Lower lobe of right lung (tissue), 2 donors: ENCODE measurements at regions not wholly inside any gene's neighbourhood (a gene's known extent, or its start where the extent isn't known, plus 50 kb on each side); places are given as distances from the start of the nearest gene placed in this dataset.

Experiments
- ATAC-seq, 2 donors: fragments of 200-7000 bp; cut with Tn5 transposase; one replicate each; pipeline ENCODE4 v1.9.1; 2020 to 2022; ENCODE audit warnings: mild to moderate bottlenecking in 2 of 2, moderate library complexity in 2 of 2
- DNase-seq: peaks from one replicate; pipeline ENCODE4 v3.0.0-alpha.2; 2020
- H3K27ac ChIP-seq: fragments of 200-600 bp; one replicate; pipeline ENCODE4 v1.8.0; 2022
- H3K27me3 ChIP-seq: fragments of 200-600 bp; one replicate; pipeline ENCODE4 v1.8.0; 2022; ENCODE audit warnings: low read depth
- H3K36me3 ChIP-seq: fragments of 200-600 bp; one replicate; pipeline ENCODE4 v1.8.0; 2022; ENCODE audit warnings: mild to moderate bottlenecking
- H3K4me1 ChIP-seq: fragments of 200-600 bp; one replicate; pipeline ENCODE4 v1.8.0; 2022
- H3K4me3 ChIP-seq: fragments of 200-600 bp; one replicate; pipeline ENCODE4 v1.8.0; 2022; ENCODE audit warnings: mild to moderate bottlenecking
- H3K9me3 ChIP-seq: fragments of 200-600 bp; one replicate; pipeline ENCODE4 v1.8.0; 2022
- CTCF ChIP-seq: fragments of 200-600 bp; IDR thresholded peaks from one replicate; pipeline ENCODE4 v1.8.0; 2022; ENCODE audit warnings: antibody characterized with exemption, mild to moderate bottlenecking
- intact Hi-C: fragments of 100-400 bp; cut with DNase I; formaldehyde crosslinking; loops from one replicate; pipeline ENCODE4 v1.11.0; 2022
- donor health status: DM: no; HTN: yes; CAD: no; lungs with severe emphysema.

- H3K4me3 ChIP-seq: no peak overlapping the region
- no peak for TF ChIP-seq CTCF
- intact Hi-C loops: no loop called here
Observed at GRCh38 chr4:71126719-71127118, 133.3 kb downstream of the DCK start.

DNA sequence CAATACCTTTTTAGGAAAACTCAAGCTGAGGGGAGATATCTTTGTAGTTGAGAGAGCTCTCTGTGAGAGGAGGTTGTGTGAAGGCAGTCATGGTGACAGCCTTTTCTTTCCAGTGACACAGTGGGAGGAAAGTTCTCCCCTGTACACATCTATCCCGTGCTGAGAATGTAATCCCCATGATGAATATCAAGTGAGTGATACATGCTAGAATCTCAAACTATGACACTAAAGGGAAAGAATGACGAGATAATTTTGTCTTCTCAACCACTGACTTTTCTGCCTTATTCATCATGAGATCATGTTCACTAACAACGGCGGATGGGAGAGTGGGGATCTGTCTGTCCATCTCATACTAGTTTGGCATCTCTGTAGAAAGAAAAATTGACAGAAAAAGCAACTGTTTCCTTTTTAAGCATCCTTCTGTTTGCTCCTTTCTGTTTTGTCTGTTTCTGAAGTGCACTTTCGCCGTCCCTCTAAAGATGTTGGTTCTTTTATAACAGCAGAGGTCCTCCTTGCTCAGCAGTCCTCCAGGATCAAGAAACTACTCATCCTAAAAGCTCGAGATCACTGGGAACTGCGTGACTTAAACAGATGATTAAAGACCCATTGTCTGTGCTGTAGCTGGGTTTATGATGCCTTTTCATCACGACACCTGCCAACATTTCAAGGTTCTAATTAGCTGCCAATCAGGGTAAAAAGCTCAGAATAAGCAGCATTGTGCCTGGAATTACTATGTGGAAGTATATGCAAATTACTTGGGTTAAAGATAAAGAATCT lies 137.6 kb downstream of the DCK start:
- Histone ChIP-seq H3K27me3 (no peaks in the 10 kb centered on the region), H3K27ac (no peak overlapping the region), H3K9me3 (no peaks in the 10 kb centered on the region), H3K4me3 (no peak overlapping the region), H3K36me3 (no peaks in the 10 kb centered on the region), H3K4me1 (no peaks in the 10 kb centered on the region)
- intact Hi-C loops: no loop called here
- ATAC-seq: no peak
- TF ChIP-seq CTCF: no peak
- no peak for DNase-seq

More at GRCh38 chr4:71126719-71127118, 133.3 kb downstream of the DCK start:
- Histone ChIP-seq H3K4me1 (no peaks in the 10 kb centered on the region), H3K36me3 (no peaks in the 10 kb centered on the region), H3K27ac (no peak overlapping the region), H3K9me3 (no peaks in the 10 kb centered on the region), H3K27me3 (no peaks in the 10 kb centered on the region)
- ATAC-seq: no peak
- no peak for DNase-seq

- intact Hi-C loops: no loop called here
- no peak for TF ChIP-seq CTCF
Observed at GRCh38 chr4:71132486-71132885, 139.0 kb downstream of the DCK start.

GRCh38 chr4:71133491-71133890 lies 140.0 kb downstream of the DCK start:
- intact Hi-C loops: no loop called here
- Histone ChIP-seq H3K27ac (no peak overlapping the region), H3K27me3 (no peaks in the 10 kb centered on the region), H3K4me1 (no peaks in the 10 kb centered on the region), H3K9me3 (no peaks in the 10 kb centered on the region), H3K36me3 (no peaks in the 10 kb centered on the region), H3K4me3 (no peak overlapping the region)
- DNase-seq (no peak), ATAC-seq (no peak)
- TF ChIP-seq CTCF: no peak

More at GRCh38 chr4:71132486-71132885, 139.0 kb downstream of the DCK start:
- H3K36me3 ChIP-seq: no peaks in the 10 kb centered on the region
- H3K27me3 ChIP-seq: no peaks in the 10 kb centered on the region
- H3K4me1 ChIP-seq: no peaks in the 10 kb centered on the region
- H3K9me3 ChIP-seq: no peaks in the 10 kb centered on the region
- no peak for ATAC-seq
- DNase-seq: no peak
- H3K4me3 ChIP-seq: no peak overlapping the region
- no peak overlapping the region for H3K27ac ChIP-seq

GRCh38 chr4:71136071-71136470 lies 142.6 kb downstream of the DCK start:
- intact Hi-C loops: no loop called here
- H3K9me3 ChIP-seq: no peaks in the 10 kb centered on the region
- no peak overlapping the region for H3K27ac ChIP-seq
- H3K4me1 ChIP-seq: no peaks in the 10 kb centered on the region
- H3K4me3 ChIP-seq: no peak overlapping the region
- TF ChIP-seq CTCF: no peak
- ATAC-seq: no peak
- DNase-seq: no peak
- H3K36me3 ChIP-seq: no peaks in the 10 kb centered on the region
- H3K27me3 ChIP-seq: no peaks in the 10 kb centered on the region
